T-cell (primary cell): ENCODE measurements at regions not wholly inside any gene's neighbourhood (a gene's known extent, or its start where the extent isn't known, plus 50 kb on each side); places are given as distances from the start of the nearest gene placed in this dataset.

Source experiments
- ATAC-seq, 4 experiments: fragments of 200-7000 bp in 3 of 4; fragments of 150-1000 bp in 1 of 4; cut with Tn5 transposase; replicated peaks in 1 of 4; 1 replicate in 3 of 4; 2 replicates in 1 of 4; pipeline ENCODE4 v1.10.0; 2021; ENCODE audit warnings: moderate library complexity in 3 of 4, mild to moderate bottlenecking in 2 of 4, moderate number of reproducible peaks in 1 of 4
- CTCF ChIA-PET, 2 donors: fragments of 300-600 bp; sonication (Branson Sonifier 250); formaldehyde crosslinking; loops; one replicate each; lab custom pipeline; 2022; ENCODE audit warnings: antibody characterized with exemption in 2 of 2; lab: Charles Lee
- POLR2A ChIA-PET, 2 donors: fragments of 300-600 bp; sonication (Branson Sonifier 250); formaldehyde crosslinking; loops; one replicate each; lab custom pipeline; 2022; ENCODE audit warnings: antibody characterized with exemption in 2 of 2; lab: Charles Lee
- DNase-seq, 35 experiments: peaks; one replicate each; pipeline versions ENCODE4 v3.0.0 to v3.0.0-alpha.2; 2013 to 2023
- H3K27ac ChIP-seq: one replicate; pipeline ENCODE4 v1.5.1; 2013; ENCODE audit warnings: low read length
- H3K27me3 ChIP-seq, 2 experiments: replicated peaks in 1 of 2; 1 replicate in 1 of 2; 2 replicates in 1 of 2; pipeline versions ENCODE4 v1.6.1 to v1.7.0; 2013; ENCODE audit warnings: low read length in 1 of 2, mixed read lengths in 1 of 2; ENCODE audit not compliant: control insufficient read depth in 2 of 2, insufficient read depth in 2 of 2; ENCODE audit errors: extremely low read depth in 1 of 2
- H3K36me3 ChIP-seq, 2 donors: 1 replicate in 1 of 2; 2 replicates in 1 of 2; pipeline versions ENCODE4 v1.6.1 to v1.7.0; 2013; ENCODE audit warnings: low read length in 1 of 2; ENCODE audit not compliant: control insufficient read depth in 2 of 2, insufficient read depth in 1 of 2; ENCODE audit errors: extremely low read depth in 1 of 2
- H3K4me1 ChIP-seq, 2 experiments: 1 replicate in 1 of 2; 2 replicates in 1 of 2; pipeline versions ENCODE4 v1.6.1 to v1.7.0; 2013; ENCODE audit warnings: low read length in 2 of 2, mixed read lengths in 1 of 2; ENCODE audit not compliant: insufficient read depth in 2 of 2, control insufficient read depth in 1 of 2; ENCODE audit errors: extremely low read depth in 1 of 2
- H3K4me3 ChIP-seq, 2 donors: 1 replicate in 1 of 2; 2 replicates in 1 of 2; pipeline versions ENCODE4 v1.5.1 to v1.7.0; 2013; ENCODE audit warnings: mild to moderate bottlenecking in 2 of 2, low read length in 1 of 2, moderate library complexity in 1 of 2; ENCODE audit not compliant: control insufficient read depth in 1 of 2; ENCODE audit errors: extremely low read depth in 1 of 2
- H3K9me3 ChIP-seq: 2 replicates; pipeline ENCODE4 v1.7.0; 2013
- H3K27ac Mint-ChIP-seq, 2 donors: one replicate each; pipeline ENCODE4 v1.8.0; 2020 to 2021; ENCODE audit warnings: mild to moderate bottlenecking in 2 of 2, mixed read lengths in 2 of 2
- H3K27me3 Mint-ChIP-seq, 2 donors: one replicate each; pipeline ENCODE4 v1.8.0; 2021 to 2022; ENCODE audit warnings: mixed read lengths in 2 of 2
- H3K36me3 Mint-ChIP-seq: one replicate; pipeline ENCODE4 v1.8.0; 2021; ENCODE audit warnings: mixed read lengths
- H3K4me1 Mint-ChIP-seq, 3 donors: one replicate each; pipeline ENCODE4 v1.8.0; 2020 to 2022; ENCODE audit warnings: mixed read lengths in 3 of 3, mild to moderate bottlenecking in 1 of 3
- H3K4me3 Mint-ChIP-seq, 3 donors: one replicate each; pipeline ENCODE4 v1.8.0; 2020 to 2022; ENCODE audit warnings: mild to moderate bottlenecking in 3 of 3, mixed read lengths in 3 of 3, moderate library complexity in 3 of 3
- H3K9me3 Mint-ChIP-seq, 3 donors: one replicate each; pipeline ENCODE4 v1.8.0; 2020 to 2022; ENCODE audit warnings: mixed read lengths in 3 of 3
- WGBS: methylation state at CpG from one replicate; pipeline ENCODE4 v1.1.5; 2013; ENCODE audit warnings: missing lambda C conversion rate; ENCODE audit not compliant: insufficient coverage; 5-methylcytosine and 5-hydroxymethylcytosine counted together

- peaks cover 25 to 27% of the 10 kb centered on the region in 2 experiments for H3K4me1 ChIP-seq
- 67% methylated on average over 9 of the region's 17 CpGs for whole genome bisulfite sequencing
- H3K4me3 ChIP-seq, result no peak overlapping the region
- H3K27ac Mint-ChIP-seq, result no peak overlapping the region
- peaks cover 0 to 15% of the 10 kb centered on the region in 2 donors for H3K27me3 Mint-ChIP-seq
- H3K36me3 Mint-ChIP-seq, result no peaks in the 10 kb centered on the region
- no peaks in the 10 kb centered on the region for H3K36me3 ChIP-seq
- H3K27ac ChIP-seq, result no peak overlapping the region
- H3K9me3 ChIP-seq, result peaks cover 2% of the 10 kb centered on the region
- ChIA-PET POLR2A (no interaction called here), CTCF (interaction anchor here in 1 of 2 donors (0.6 kb wide), 1 partner anchor 28 kb away, joined by 3 read pairs; no protein-coding TSS in a partner anchor)
- no peak for ATAC-seq
- no peak for DNase-seq
- no peak overlapping the region for H3K4me3 Mint-ChIP-seq
- H3K4me1 Mint-ChIP-seq, result peaks cover 14 to 23% (median 22%) of the 10 kb centered on the region in 3 donors
- peaks cover 0 to 5% (median 5%) of the 10 kb centered on the region in 3 donors for H3K9me3 Mint-ChIP-seq
- peaks cover 0 to 6% of the 10 kb centered on the region in 2 experiments for H3K27me3 ChIP-seq
These were observed 110.8 kb downstream of the ERMARD start for GRCh38 chr6:169862043-169862891.

GRCh38 chr6:169861431-169862042, 110.1 kb downstream of the ERMARD start:
- Histone ChIP-seq H3K4me1 (peaks cover 23 to 25% of the 10 kb centered on the region in 2 experiments), H3K27ac (no peak overlapping the region), H3K36me3 (no peaks in the 10 kb centered on the region), H3K4me3 (no peak overlapping the region), H3K27me3 (peaks cover 0 to 6% of the 10 kb centered on the region in 2 experiments), H3K9me3 (peaks cover 2% of the 10 kb centered on the region)
- Mint-ChIP-seq H3K4me1 (peaks cover 14 to 23% (median 22%) of the 10 kb centered on the region in 3 donors), H3K9me3 (peaks cover 0 to 5% (median 5%) of the 10 kb centered on the region in 3 donors), H3K4me3 (no peak overlapping the region), H3K27me3 (peaks cover 0 to 15% of the 10 kb centered on the region in 2 donors), H3K27ac (no peak overlapping the region), H3K36me3 (no peaks in the 10 kb centered on the region)
- no peak for ATAC-seq
- 82% methylated on average over 17 of the region's 17 CpGs for WGBS
- POLR2A ChIA-PET, result no interaction called here
- CTCF ChIA-PET, result interaction anchor here in 1 of 2 donors (0.6 kb wide), 1 partner anchor 27 kb away, joined by 3 read pairs; no protein-coding TSS in a partner anchor
- DNase-seq, result no peak

- Histone ChIP-seq H3K4me3 (no peak overlapping the region), H3K27me3 (peaks cover 0 to 3% of the 10 kb centered on the region in 2 experiments), H3K27ac (no peak overlapping the region), H3K9me3 (peaks cover 2% of the 10 kb centered on the region), H3K36me3 (no peaks in the 10 kb centered on the region), H3K4me1 (peaks cover 23 to 25% of the 10 kb centered on the region in 2 experiments)
- H3K36me3 Mint-ChIP-seq, result no peaks in the 10 kb centered on the region
- 67% methylated on average over 14 of the region's 18 CpGs for WGBS
- POLR2A ChIA-PET, result no interaction called here
- DNase-seq, result peak in 1 of 35 experiments; percentile 4
- ATAC-seq, result peak in 1 of 4 experiments; percentile 37
- H3K4me1 Mint-ChIP-seq, result peaks cover 14 to 23% (median 22%) of the 10 kb centered on the region in 3 donors
- peaks cover 0 to 15% of the 10 kb centered on the region in 2 donors for H3K27me3 Mint-ChIP-seq
- H3K27ac Mint-ChIP-seq, result no peak overlapping the region
- H3K4me3 Mint-ChIP-seq, result no peak overlapping the region
- CTCF ChIA-PET, result no interaction called here
- H3K9me3 Mint-ChIP-seq, result peaks cover 0 to 5% (median 5%) of the 10 kb centered on the region in 3 donors
These were observed 108.7 kb downstream of the ERMARD start for GRCh38 chr6:169859978-169860703.

- Mint-ChIP-seq H3K4me3 (no peak overlapping the region), H3K36me3 (no peaks in the 10 kb centered on the region), H3K27ac (no peak overlapping the region), H3K4me1 (peaks cover 11 to 22% (median 21%) of the 10 kb centered on the region in 3 donors), H3K9me3 (peaks cover 0 to 5% (median 5%) of the 10 kb centered on the region in 3 donors), H3K27me3 (peaks cover 0 to 10% of the 10 kb centered on the region in 2 donors)
- Histone ChIP-seq H3K9me3 (peaks cover 2% of the 10 kb centered on the region), H3K27ac (no peak overlapping the region), H3K27me3 (peaks cover 0 to 3% of the 10 kb centered on the region in 2 experiments), H3K4me3 (no peak overlapping the region), H3K36me3 (no peaks in the 10 kb centered on the region), H3K4me1 (peaks cover 23 to 25% of the 10 kb centered on the region in 2 experiments)
- ChIA-PET POLR2A (no interaction called here), CTCF (no interaction called here)
- peak in 1 of 4 experiments; percentile 19 for ATAC-seq
- WGBS, result 99% methylated on average over 7 of the region's 7 CpGs
- peak in 2 of 35 experiments; percentile 2 to 9 for DNase-seq
These were observed 108.1 kb downstream of the ERMARD start for GRCh38 chr6:169859401-169859977.

- peaks cover 11 to 22% (median 21%) of the 10 kb centered on the region in 3 donors for H3K4me1 Mint-ChIP-seq
- H3K27ac ChIP-seq, result no peak overlapping the region
- WGBS, result 94% methylated on average over 7 of the region's 10 CpGs
- ChIA-PET CTCF (no interaction called here), POLR2A (no interaction called here)
- H3K27ac Mint-ChIP-seq, result no peak overlapping the region
- ATAC-seq, result no peak
- no peaks in the 10 kb centered on the region for H3K36me3 ChIP-seq
- no peaks in the 10 kb centered on the region for H3K36me3 Mint-ChIP-seq
- peak in 1 of 35 experiments; percentile 5 for DNase-seq
- peaks cover 0 to 10% of the 10 kb centered on the region in 2 donors for H3K27me3 Mint-ChIP-seq
- H3K9me3 Mint-ChIP-seq, result peaks cover 0 to 5% (median 5%) of the 10 kb centered on the region in 3 donors
- H3K4me1 ChIP-seq, result peaks cover 23 to 25% of the 10 kb centered on the region in 2 experiments
- H3K27me3 ChIP-seq, result peaks cover 0 to 3% of the 10 kb centered on the region in 2 experiments
- H3K9me3 ChIP-seq, result peaks cover 2% of the 10 kb centered on the region
- H3K4me3 Mint-ChIP-seq, result no peak overlapping the region
- no peak overlapping the region for H3K4me3 ChIP-seq
These were observed 107.5 kb downstream of the ERMARD start for GRCh38 chr6:169858935-169859351.
